Kidney epithelial cell (primary cell): ENCODE measurements at regions not wholly inside any gene's neighbourhood (a gene's known extent, or its start where the extent isn't known, plus 50 kb on each side); places are given as distances from the start of the nearest gene placed in this dataset.

Experiments
- DNase-seq: peaks from one replicate; pipeline ENCODE4 v3.0.0-alpha.2; 2010; ENCODE audit warnings: low read depth
- H3K27me3 ChIP-seq: 2 replicates; pipeline ENCODE4 v1.6.0; 2011; ENCODE audit warnings: low read length; ENCODE audit not compliant: control insufficient read depth, insufficient read depth
- H3K36me3 ChIP-seq: 2 replicates; pipeline ENCODE4 v1.5.1; 2011; ENCODE audit warnings: low read length; ENCODE audit not compliant: control insufficient read depth, insufficient read depth
- H3K4me3 ChIP-seq: 2 replicates; pipeline ENCODE4 v1.5.1; 2011; ENCODE audit warnings: low read depth, mild to moderate bottlenecking, control low read depth, low read length
- CTCF ChIP-seq: IDR thresholded peaks from 2 replicates; pipeline ENCODE4 v1.5.1; 2011; ENCODE audit warnings: mild to moderate bottlenecking, moderate library complexity, low read length, control low read depth, inconsistent platforms; ENCODE audit not compliant: insufficient read depth, poor library complexity, severe bottlenecking

GRCh38 chr18:5721924-5722323 is 173.4 kb downstream of the TMEM200C start:
- H3K36me3 ChIP-seq, result no peaks in the 10 kb centered on the region
- H3K27me3 ChIP-seq, result no peaks in the 10 kb centered on the region
- TF ChIP-seq CTCF, result no peak
- H3K4me3 ChIP-seq, result no peak overlapping the region
- no peak for DNase-seq

GRCh38 chr18:5720132-5720531 is 175.2 kb downstream of the TMEM200C start:
- TF ChIP-seq CTCF, result no peak
- Histone ChIP-seq H3K4me3 (no peak overlapping the region), H3K27me3 (no peaks in the 10 kb centered on the region), H3K36me3 (no peaks in the 10 kb centered on the region)
- DNase-seq, result no peak

- no peaks in the 10 kb centered on the region for H3K36me3 ChIP-seq
- no peak for DNase-seq
- no peak overlapping the region for H3K4me3 ChIP-seq
- no peak for TF ChIP-seq CTCF
- no peaks in the 10 kb centered on the region for H3K27me3 ChIP-seq
Measured at GRCh38 chr18:5717256-5717655, 173.5 kb upstream of the EPB41L3 start.

- Histone ChIP-seq H3K36me3 (no peaks in the 10 kb centered on the region), H3K27me3 (no peaks in the 10 kb centered on the region), H3K4me3 (no peak overlapping the region)
- no peak for DNase-seq
- TF ChIP-seq CTCF, result no peak
Measured at GRCh38 chr18:5710676-5711075, 166.9 kb upstream of the EPB41L3 start.

GRCh38 chr18:5710235-5710634 is 166.4 kb upstream of the EPB41L3 start:
- DNase-seq, result no peak
- TF ChIP-seq CTCF, result no peak
- no peaks in the 10 kb centered on the region for H3K27me3 ChIP-seq
- no peaks in the 10 kb centered on the region for H3K36me3 ChIP-seq
- H3K4me3 ChIP-seq, result no peak overlapping the region

DNA sequence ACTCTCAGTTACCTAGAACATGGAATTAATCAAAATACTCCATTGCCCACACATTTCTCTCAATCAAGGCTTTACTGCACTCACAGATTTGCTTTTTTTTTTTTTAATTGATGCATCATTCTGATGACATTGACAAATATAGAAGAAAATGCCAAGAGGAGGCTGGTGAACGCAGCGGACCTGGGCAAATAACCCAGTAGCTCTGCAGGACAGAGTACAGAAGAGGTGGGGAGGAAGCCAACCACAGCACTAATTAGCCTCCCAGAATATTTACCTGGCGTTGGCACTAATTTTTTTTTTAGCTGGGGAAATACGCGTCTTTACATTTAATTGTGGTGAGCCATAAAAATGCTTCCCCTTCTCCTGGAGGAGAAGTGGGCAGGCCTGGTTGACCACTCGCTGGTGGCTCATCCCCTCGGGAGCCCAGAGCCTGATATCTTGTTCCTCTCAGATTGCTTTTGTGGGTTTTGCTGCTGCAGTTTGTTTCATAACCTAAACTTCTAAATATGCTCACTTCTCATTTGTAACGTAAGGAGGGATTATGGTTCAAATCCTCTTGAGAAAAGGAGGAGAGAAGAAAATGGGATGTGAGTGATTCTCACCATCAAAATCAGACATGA is 165.8 kb upstream of the EPB41L3 start:
- no peak for DNase-seq
- no peak overlapping the region for H3K4me3 ChIP-seq
- TF ChIP-seq CTCF, result no peak
- H3K27me3 ChIP-seq, result no peaks in the 10 kb centered on the region
- H3K36me3 ChIP-seq, result no peaks in the 10 kb centered on the region
